ENCODE measurements at regions not wholly inside any gene's neighbourhood (a gene's known extent, or its start where the extent isn't known, plus 50 kb on each side); places are given as distances from the start of the nearest gene placed in this dataset.
"Not testable (repeated sequence)": the region's sequence is repeated elsewhere in the genome, so short reads cannot be mapped to it uniquely, and the experiment has no call there.

- DNase-seq (ENCODE audit: low spot score): no peak
Measured at GRCh38 chr2:45114221-45114955, 105.1 kb upstream of the SIX2 start.

- no peak for DNase-seq (ENCODE audit: low spot score)
Measured at GRCh38 chr2:45112750-45113149, 103.5 kb upstream of the SIX2 start.

GRCh38 chr2:45105050-45105582, 95.9 kb upstream of the SIX2 start:
- no peak for DNase-seq (ENCODE audit: low spot score)

GRCh38 chr2:45104429-45104828, 95.2 kb upstream of the SIX2 start:
- DNase-seq (ENCODE audit: low spot score): no peak

- no peak for DNase-seq (ENCODE audit: low spot score)
Measured at GRCh38 chr2:45103351-45104345, 94.4 kb upstream of the SIX2 start.

- no peak for DNase-seq (ENCODE audit: low spot score)
Measured at GRCh38 chr2:45102579-45103117, 93.4 kb upstream of the SIX2 start.

- DNase-seq (ENCODE audit: low spot score): no peak
Measured at GRCh38 chr2:45102141-45102540, 92.9 kb upstream of the SIX2 start.

GRCh38 chr2:45096996-45097395, 87.7 kb upstream of the SIX2 start:
- DNase-seq (ENCODE audit: low spot score): no peak

- not testable (repeated sequence) for DNase-seq (ENCODE audit: low spot score)
Measured at GRCh38 chr2:45096038-45096437, 86.8 kb upstream of the SIX2 start.

- no peak for DNase-seq (ENCODE audit: low spot score)
Measured at GRCh38 chr2:45093663-45094062, 84.4 kb upstream of the SIX2 start.

GRCh38 chr2:45093181-45093580, 83.9 kb upstream of the SIX2 start:
- no peak for DNase-seq (ENCODE audit: low spot score)

GRCh38 chr2:45089554-45090261, 80.5 kb upstream of the SIX2 start:
- DNase-seq (ENCODE audit: low spot score): no peak

- no peak for DNase-seq (ENCODE audit: low spot score)
Measured at GRCh38 chr2:45085487-45085886, 76.2 kb upstream of the SIX2 start.

- no peak for DNase-seq (ENCODE audit: low spot score)
Measured at GRCh38 chr2:45084361-45085020, 75.2 kb upstream of the SIX2 start.

GRCh38 chr2:45083175-45083574, 73.9 kb upstream of the SIX2 start:
- DNase-seq (ENCODE audit: low spot score): peak; percentile 68

GRCh38 chr2:45074713-45075112, 65.5 kb upstream of the SIX2 start:
- DNase-seq (ENCODE audit: low spot score): no peak

- DNase-seq (ENCODE audit: low spot score): no peak
Measured at GRCh38 chr2:45072862-45073237, 63.6 kb upstream of the SIX2 start.

GRCh38 chr2:45072064-45072861, 63.0 kb upstream of the SIX2 start:
- no peak for DNase-seq (ENCODE audit: low spot score)

GRCh38 chr2:45070113-45070652, 60.9 kb upstream of the SIX2 start:
- no peak for DNase-seq (ENCODE audit: low spot score)

GRCh38 chr2:45069684-45070083, 60.4 kb upstream of the SIX2 start:
- no peak for DNase-seq (ENCODE audit: low spot score)

Data from H4 (cell line).